H1 (cell line): ENCODE measurements at regions not wholly inside any gene's neighbourhood (a gene's known extent, or its start where the extent isn't known, plus 50 kb on each side); places are given as distances from the start of the nearest gene placed in this dataset.

ENCODE experiments used
- GABPA ChIP-seq: IDR thresholded peaks from 2 replicates; pipeline ENCODE4 v1.6.1; 2011; ENCODE audit warnings: mild to moderate bottlenecking, low read length, moderate library complexity, borderline replicate concordance; ENCODE audit not compliant: insufficient read depth

- TF ChIP-seq GABPA = no peak
These were observed 560.2 kb downstream of the UQCRFS1 start (continued) for GRCh38 chr19:28652765-28653164.
